Erythroblast (primary cell): ENCODE measurements at regions not wholly inside any gene's neighbourhood (a gene's known extent, or its start where the extent isn't known, plus 50 kb on each side); places are given as distances from the start of the nearest gene placed in this dataset.
"Not testable (repeated sequence)": the region's sequence is repeated elsewhere in the genome, so short reads cannot be mapped to it uniquely, and the experiment has no call there.

ENCODE experiments used
- DNase-seq, 2 experiments: peaks; one replicate each; lab custom pipeline; 2025; lab: John Stamatoyannopoulos, UW
- GATA1 ChIP-seq: IDR thresholded peaks from 2 replicates; pipeline ENCODE4 v1.6.1; 2011; ENCODE audit warnings: low read depth, mild to moderate bottlenecking, control low read depth, low read length, moderate library complexity
- POLR2A ChIP-seq: IDR thresholded peaks from 2 replicates; pipeline ENCODE4 v1.6.1; 2011; ENCODE audit warnings: mild to moderate bottlenecking, low read length

DNA sequence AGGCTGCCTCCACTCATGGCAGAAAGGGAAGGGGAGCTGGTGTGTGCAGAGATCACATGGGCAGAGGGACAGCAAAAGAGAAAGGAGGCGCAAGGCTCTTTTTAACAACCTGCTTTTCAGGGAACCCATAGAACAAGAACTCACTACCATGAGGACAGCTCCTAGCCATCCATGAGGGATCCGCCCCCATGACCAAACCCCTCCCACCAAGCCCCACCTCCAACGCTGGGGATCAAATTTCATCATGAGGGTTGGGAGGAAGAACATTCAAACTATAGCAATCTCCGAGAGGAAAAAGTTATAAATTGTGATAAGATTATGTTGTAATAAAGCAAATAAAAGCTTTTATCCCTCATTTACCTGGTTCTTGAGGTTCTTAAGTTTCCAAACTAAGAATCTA is 84.7 kb upstream of the LMCD1 start:
- no peak for TF ChIP-seq GATA1
- TF ChIP-seq POLR2A: no peak
- DNase-seq: peak in 1 of 2 experiments; percentile 15

DNA sequence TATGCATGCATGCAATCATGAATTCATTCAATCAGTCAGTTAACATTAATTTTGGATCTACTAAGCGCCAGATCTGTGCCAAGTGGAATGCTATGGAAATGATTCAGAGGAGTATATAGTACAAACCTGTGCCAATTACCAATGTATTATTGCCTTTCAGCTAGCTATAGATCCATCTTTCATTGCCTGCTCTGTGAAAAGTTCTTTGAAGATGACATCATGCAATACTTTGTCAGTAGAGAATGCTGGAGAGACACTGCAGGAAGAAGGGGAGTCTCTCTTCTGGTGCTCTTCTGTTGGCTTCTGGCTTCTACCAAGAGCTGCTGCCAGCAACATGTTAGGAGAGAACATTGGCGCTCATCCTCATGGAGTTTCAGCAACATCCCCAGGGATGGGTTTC is 81.0 kb upstream of the LMCD1 start:
- no peak for DNase-seq
- TF ChIP-seq POLR2A (no peak), GATA1 (no peak)

DNA sequence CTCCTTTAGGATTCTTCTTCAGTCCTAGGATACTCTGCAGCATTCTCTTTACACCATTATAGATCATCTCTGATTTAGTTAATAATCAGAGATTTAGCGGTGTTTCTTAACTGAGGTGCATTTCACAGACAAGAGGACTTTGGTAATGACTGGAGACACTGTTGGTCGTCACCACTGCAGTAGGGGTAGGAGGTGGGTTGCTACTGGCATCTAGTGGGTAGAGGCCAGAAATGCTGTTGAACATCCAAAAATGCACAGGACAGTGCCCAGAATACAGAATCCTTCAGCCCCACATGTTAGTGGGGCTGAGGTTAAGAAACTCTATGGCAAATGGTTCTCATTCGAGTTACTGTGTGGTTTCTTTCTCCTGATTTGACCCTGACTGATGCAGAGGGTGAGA is 80.4 kb upstream of the LMCD1 start:
- DNase-seq: no peak
- TF ChIP-seq GATA1 (no peak), POLR2A (no peak)

DNA sequence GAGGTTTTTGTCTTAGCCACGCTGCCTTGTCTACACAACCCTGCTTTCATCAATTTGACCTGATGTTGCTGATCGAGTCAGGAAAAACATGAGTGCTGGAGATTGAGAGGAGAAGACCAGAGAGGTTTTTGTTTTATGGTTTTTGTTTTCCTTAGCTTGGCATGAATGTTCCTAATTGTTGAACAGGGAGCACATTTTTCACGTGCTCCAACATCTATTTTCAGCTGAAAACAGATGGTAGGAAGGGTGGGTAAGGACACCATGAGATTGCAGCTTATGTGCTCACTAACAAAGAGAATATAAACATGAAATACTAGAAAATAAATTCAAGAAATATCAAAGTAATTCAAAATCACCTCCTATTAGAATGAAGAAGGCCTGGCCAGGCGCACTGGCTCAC is 79.9 kb upstream of the LMCD1 start:
- DNase-seq: no peak
- TF ChIP-seq POLR2A: no peak
- no peak for TF ChIP-seq GATA1

DNA sequence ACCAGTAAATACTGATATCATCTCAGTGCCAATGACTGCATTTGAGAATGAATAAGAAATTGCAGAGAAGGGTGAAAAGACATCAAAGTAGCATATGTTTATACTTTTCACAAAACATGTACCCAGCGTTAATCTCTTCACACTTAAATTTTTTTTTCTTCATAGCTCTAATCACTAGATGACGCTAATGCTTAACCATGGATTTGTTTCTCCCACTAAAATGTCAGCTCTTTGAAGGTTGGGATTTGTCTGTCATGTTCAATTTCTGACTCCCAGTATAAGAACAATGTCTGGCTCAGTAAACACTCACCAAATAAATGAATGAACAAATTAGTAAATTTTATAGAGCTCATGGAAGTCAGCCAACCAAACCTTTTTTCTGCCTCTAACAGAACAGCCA is 78.3 kb upstream of the LMCD1 start:
- DNase-seq: no peak
- TF ChIP-seq POLR2A: no peak
- TF ChIP-seq GATA1: no peak

DNA sequence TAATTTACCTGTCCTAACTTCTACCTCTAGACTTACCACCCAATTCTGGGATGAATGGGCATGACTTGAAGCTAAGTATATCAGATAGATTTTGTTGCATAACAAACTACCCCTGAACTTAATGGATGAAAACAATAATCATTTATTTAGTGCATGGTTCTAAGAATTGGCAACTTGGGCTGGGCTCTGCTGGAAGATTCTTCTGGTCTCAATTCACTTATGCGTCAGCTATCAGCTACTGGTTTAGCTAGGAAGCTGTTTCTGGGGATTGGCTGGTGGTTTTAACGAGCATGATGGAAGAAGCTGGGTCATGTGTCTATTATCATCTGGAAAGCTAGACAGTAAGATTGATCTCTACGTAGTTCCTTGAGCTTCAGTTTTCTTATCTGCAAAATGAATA is 77.3 kb upstream of the LMCD1 start:
- no peak for DNase-seq
- TF ChIP-seq GATA1 (no peak), POLR2A (no peak)

DNA sequence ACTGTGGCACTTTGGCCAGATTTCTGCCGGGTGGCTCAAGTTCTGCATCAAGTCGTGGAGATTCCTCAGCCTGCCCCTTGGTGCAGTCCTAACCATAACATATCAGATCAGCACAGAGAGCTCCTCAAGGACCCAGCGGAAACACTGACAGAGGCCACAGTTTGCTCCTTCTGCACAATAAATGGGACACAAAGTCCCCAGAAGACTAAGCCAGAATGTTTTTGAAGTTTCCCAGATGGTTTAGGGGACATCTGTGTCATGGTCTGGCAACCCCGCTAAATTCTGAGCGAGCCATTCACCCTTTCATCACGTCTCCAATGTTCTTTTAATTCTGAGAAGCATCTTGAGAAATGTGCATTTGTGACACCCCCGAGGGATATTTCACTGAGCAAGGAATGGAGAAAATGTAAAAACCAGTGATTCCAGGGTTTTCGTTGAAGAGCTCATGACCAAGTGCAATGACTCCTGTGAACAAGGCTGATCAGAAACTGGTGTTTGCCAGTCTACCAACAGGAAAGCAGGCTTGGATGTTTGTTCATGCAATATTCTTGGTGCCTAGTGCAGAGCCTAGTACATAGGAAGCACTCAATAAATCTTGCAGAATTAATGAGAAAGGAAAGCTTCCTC is 64.8 kb upstream of the LMCD1 start:
- DNase-seq: no peak
- no peak for TF ChIP-seq POLR2A
- no peak for TF ChIP-seq GATA1

DNA sequence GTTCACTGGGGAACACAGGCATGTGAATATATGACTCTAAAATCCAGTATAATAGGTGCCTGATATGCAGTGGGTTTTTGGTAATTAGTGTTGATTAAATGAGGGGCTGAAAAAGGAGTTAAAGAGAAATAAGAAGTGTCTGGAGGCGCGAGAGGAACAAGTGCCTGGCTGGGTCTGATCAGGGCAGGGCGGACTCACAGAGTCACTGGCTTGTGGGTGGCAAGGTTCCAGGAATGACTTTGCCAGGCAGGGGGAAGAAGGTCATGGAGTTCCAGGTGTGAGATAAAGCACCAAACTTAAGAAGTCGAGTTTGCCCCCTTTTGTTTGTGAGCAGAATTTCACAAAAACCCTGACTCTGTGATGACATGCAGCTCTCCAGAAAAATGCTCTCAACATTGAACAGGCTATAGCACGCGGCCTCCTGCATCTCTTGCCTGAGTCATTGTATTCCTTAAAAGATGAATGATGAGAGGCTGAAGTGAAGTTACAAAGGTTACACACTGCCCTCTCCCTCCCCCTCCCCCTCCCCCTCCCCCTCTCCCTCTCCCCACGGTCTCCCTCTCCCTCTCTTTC is 63.0 kb upstream of the LMCD1 start:
- TF ChIP-seq POLR2A (no peak), GATA1 (no peak)
- no peak for DNase-seq

DNA sequence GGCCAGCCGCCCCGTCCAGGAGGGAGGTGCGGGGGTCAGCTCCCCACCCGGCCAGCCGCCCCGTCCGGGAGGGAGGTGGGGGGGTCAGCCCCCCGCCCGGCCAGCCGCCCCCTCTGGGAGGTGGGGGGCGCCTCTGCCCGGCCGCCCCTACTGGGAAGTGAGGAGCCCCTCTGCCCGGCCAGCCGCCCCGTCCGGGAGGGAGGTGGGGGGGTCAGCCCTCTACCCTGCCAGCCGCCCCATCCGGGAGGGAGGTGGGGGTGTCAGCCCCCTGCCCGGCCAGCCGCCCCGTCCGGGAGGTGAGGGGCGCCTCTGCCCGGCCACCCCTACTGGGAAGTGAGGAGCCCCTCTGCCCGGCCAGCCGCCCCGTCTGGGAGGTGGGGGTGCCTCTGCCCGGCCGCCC is 61.5 kb upstream of the LMCD1 start:
- DNase-seq: not testable (repeated sequence)

DNA sequence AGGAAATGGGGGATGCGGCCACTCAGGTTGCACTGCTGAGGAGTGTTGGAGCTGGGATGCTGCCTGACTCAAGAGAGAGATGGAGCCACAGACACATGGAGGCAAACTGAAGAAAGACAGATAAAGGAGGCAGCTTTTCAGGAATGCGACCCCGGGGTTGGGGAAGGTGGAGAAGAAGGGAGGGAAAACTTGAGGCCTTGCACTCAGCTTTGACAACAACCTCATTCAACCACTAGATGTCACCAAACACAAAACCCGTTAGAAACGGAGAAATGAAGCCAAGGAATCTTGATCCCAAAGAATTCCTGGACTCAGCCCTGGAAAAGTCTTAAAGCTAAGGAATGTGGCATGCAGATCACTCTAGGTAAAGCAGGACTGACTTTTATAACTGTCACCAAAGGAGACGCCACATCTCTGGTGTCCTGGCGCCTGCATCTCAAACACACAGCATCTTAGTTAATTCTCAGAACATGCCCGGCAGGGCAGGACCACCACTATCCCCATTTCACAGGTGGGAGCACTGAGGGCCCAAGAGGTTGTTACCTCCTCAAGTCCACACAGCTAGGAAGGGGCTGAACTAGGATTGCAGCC is 59.6 kb upstream of the LMCD1 start:
- peak in 1 of 2 experiments; percentile 22 for DNase-seq
- no peak for TF ChIP-seq GATA1
- TF ChIP-seq POLR2A: no peak

DNA sequence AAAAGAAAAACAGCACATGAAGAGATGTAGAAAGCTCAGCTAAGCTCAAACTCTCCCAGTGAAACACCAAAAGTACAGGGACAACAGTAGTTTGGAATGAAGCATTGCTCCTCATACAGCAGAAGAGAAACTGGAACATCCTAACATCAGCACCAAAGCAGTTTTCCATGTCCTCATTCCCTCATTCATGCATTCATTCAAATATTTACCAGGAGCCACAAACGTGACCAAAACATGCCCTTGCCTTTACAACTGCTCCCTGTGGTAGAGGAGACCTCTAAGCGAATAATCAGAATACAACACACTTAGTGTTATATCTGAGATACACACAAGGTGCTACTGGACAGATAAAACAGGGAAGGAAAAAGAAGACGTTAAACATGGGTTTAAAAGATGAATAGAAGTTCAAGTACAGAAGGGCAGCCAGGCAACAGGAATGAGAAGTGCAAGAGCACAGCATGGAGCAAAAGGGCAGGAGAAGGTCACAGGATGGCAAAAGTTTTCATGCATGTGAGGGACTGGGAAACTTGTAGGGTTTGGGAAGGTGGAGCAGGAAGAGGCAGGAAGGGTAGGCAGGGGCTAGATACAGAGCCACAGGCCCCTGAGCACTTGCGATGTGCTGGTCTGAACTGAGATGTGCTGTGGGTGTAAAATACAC is 58.5 kb upstream of the LMCD1 start:
- DNase-seq: peak in 1 of 2 experiments; percentile 26
- TF ChIP-seq GATA1 (no peak), POLR2A (no peak)

DNA sequence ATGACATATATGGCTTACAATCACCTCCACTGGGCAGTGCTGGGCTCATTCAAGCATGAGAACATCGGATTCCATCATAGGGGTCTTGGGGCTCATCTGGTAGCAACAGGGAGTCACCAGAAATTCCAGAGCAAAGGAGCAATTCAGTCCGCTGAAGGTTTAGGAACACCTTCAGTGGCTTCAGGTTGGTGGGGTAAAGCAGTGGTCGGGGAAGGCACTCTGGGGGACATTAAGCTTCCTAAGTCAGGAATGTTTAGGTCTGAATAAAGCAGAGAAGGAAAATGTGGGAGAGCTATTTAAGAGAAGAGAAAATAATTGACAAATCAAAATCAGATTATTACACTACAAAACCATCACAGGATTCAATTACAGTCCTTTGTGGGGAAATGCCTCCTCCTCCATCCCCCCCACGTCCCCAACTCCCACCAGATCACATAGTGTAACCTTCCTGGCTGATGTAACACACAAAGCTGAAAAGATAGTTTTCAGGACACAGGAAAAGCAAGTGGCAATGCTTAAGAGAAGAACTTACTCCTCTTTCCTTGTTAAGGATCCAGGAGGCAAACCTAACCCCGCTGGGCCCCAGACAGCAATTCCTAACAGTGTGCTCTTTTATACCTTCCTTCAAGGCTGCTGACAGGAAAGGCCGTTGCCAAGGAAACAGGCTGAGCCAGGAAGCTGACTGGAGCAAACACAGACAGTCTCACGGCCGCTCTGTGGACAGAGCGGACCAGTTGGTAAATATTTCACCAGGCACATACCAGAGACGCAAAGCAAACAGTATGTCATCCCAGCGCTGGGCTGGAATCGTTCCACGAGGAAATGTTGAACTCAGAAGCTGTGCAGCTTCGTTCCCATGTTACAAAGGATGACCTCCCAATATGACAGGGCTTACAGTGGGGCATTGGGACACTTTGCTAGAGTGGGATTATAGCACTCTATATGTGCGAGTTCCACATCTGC is 57.5 kb upstream of the LMCD1 start:
- DNase-seq: no peak

DNA sequence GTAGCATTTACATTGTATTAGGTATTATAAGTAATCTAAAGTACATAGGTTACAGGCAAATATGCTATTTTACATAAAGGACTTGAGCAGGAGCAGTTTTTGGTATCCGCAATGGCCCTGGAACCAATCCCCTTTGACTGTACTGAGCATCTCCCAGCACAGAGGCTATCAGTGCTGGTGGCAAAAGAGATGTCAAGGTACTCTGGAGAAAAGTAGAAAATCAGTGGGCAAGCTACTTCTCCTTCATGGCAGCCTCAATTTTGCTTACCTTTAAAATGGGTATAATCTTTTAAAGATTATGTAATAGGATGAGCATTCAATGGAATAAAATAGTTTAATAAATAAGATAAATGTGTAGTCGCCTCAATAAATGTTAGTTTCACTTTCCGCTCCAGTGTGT is 56.7 kb upstream of the LMCD1 start:
- DNase-seq: no peak
- no peak for TF ChIP-seq POLR2A
- TF ChIP-seq GATA1: no peak

More for the DNA sequence above, 57.5 kb upstream of the LMCD1 start:
- TF ChIP-seq POLR2A: no peak
- no peak for TF ChIP-seq GATA1
